ENCODE measurements at regions not wholly inside any gene's neighbourhood (a gene's known extent, or its start where the extent isn't known, plus 50 kb on each side); places are given as distances from the start of the nearest gene placed in this dataset.

- DNase-seq, result no peak
- no peaks in the 10 kb centered on the region for H3K4me1 ChIP-seq (ENCODE audit: insufficient read depth)
- no peaks in the 10 kb centered on the region for H3K36me3 ChIP-seq
- H3K27me3 ChIP-seq, result no peaks in the 10 kb centered on the region
- WGBS, 3 donors, result 92 to 95% (median 93%) methylated on average over 4 of the region's 4 CpGs
- intact Hi-C loops (cut with DNase I), result no loop called here
- H3K27ac ChIP-seq, result no peak overlapping the region
- no peak overlapping the region for H3K4me3 ChIP-seq
- TF ChIP-seq CTCF (IDR thresholded peaks at IDR 0.05) (no peak), POLR2A (IDR thresholded peaks at IDR 0.05) (no peak), EP300 (IDR thresholded peaks at IDR 0.05) (no peak)
- H3K9me3 ChIP-seq, result no peaks in the 10 kb centered on the region
These were observed 233.0 kb upstream of the RAB4A start for GRCh38 chr1:229037806-229038405.

GRCh38 chr1:229040630-229041358 is 230.1 kb upstream of the RAB4A start:
- intact Hi-C loops (cut with DNase I), result no loop called here
- Histone ChIP-seq H3K4me3 (no peak overlapping the region), H3K27me3 (no peaks in the 10 kb centered on the region), H3K36me3 (no peaks in the 10 kb centered on the region), H3K9me3 (no peaks in the 10 kb centered on the region), H3K27ac (no peak overlapping the region), H3K4me1 (ENCODE audit: insufficient read depth) (no peaks in the 10 kb centered on the region)
- no peak for DNase-seq
- 94 to 96% (median 95%) methylated on average over 6 of the region's 6 CpGs for WGBS, 3 donors
- TF ChIP-seq POLR2A (IDR thresholded peaks at IDR 0.05), result no peak
- TF ChIP-seq CTCF (IDR thresholded peaks at IDR 0.05), result no peak
- no peak for TF ChIP-seq EP300 (IDR thresholded peaks at IDR 0.05)

GRCh38 chr1:229041946-229042345 is 229.0 kb upstream of the RAB4A start:
- H3K36me3 ChIP-seq, result no peaks in the 10 kb centered on the region
- H3K4me3 ChIP-seq, result no peak overlapping the region
- H3K4me1 ChIP-seq (ENCODE audit: insufficient read depth), result no peaks in the 10 kb centered on the region
- H3K27ac ChIP-seq, result no peak overlapping the region
- 81 to 84% (median 84%) methylated on average over 9 of the region's 9 CpGs for WGBS, 3 donors
- H3K27me3 ChIP-seq, result no peaks in the 10 kb centered on the region
- no peaks in the 10 kb centered on the region for H3K9me3 ChIP-seq
- TF ChIP-seq POLR2A (IDR thresholded peaks at IDR 0.05) (no peak), EP300 (IDR thresholded peaks at IDR 0.05) (no peak), CTCF (IDR thresholded peaks at IDR 0.05) (no peak)
- no peak for DNase-seq
- intact Hi-C loops (cut with DNase I), result no loop called here

- Histone ChIP-seq H3K36me3 (no peaks in the 10 kb centered on the region), H3K27me3 (no peaks in the 10 kb centered on the region), H3K9me3 (no peaks in the 10 kb centered on the region), H3K4me1 (ENCODE audit: insufficient read depth) (no peaks in the 10 kb centered on the region), H3K4me3 (no peak overlapping the region), H3K27ac (no peak overlapping the region)
- 81 to 89% (median 82%) methylated on average over 4 of the region's 4 CpGs for WGBS, 3 donors
- TF ChIP-seq EP300 (IDR thresholded peaks at IDR 0.05) (no peak), POLR2A (IDR thresholded peaks at IDR 0.05) (no peak), CTCF (IDR thresholded peaks at IDR 0.05) (no peak)
- no peak for DNase-seq
- intact Hi-C loops (cut with DNase I), result no loop called here
These were observed 228.4 kb upstream of the RAB4A start for GRCh38 chr1:229042482-229042881.

Measured in ovary (tissue), 7 donors.